HCT116 (cell line): ENCODE measurements at regions not wholly inside any gene's neighbourhood (a gene's known extent, or its start where the extent isn't known, plus 50 kb on each side); places are given as distances from the start of the nearest gene placed in this dataset.

Experiments used
- ATAC-seq: fragments of 200-7000 bp; cut with Tn5 transposase; 2 replicates; pipeline ENCODE4 v1.9.1; 2020; ENCODE audit warnings: mild to moderate bottlenecking, moderate library complexity
- BruUV-seq: library from RNA; stranded (reverse); fragments of 400-500 nt; replicated peaks from 2 replicates; lab custom pipeline; 2021; lab: Mats Ljungman, UMichigan
- CTCF ChIA-PET: fragments of 300-600 bp; sonication (Branson Sonifier 250); formaldehyde crosslinking; loops from one replicate; lab custom pipeline; 2021; ENCODE audit warnings: antibody characterized with exemption; lab: Charles Lee
- POLR2A ChIA-PET: fragments of 300-600, 350-600 bp; sonication (Branson Sonifier 250); formaldehyde crosslinking; loops from one replicate; lab custom pipeline; 2021; ENCODE audit warnings: antibody characterized with exemption; lab: Charles Lee
- RAD21 ChIA-PET, 2 experiments: fragments of 300-600 bp; sonication (Branson Sonifier 250); formaldehyde crosslinking; loops; one replicate each; lab custom pipeline; 2023; ENCODE audit warnings: low total read pairs in 2 of 2; ENCODE audit not compliant: uncharacterized antibody in 2 of 2, unreplicated experiment in 2 of 2, low non-redundant PET in 1 of 2; lab: Charles Lee
- DNase-seq: peaks from one replicate; pipeline ENCODE4 v3.0.0-alpha.2; 2010; ENCODE audit warnings: low read depth, low spot score
- H2AFZ ChIP-seq: fragments of 200-600 bp; shearing (Covaris generic), sonication (generic); 2 replicates; pipeline ENCODE4 v1.6.1; 2017; ENCODE audit warnings: low read depth, mixed run types, mixed read lengths, antibody characterized with exemption, low read length; ENCODE audit not compliant: poor library complexity, severe bottlenecking
- H3K27ac ChIP-seq: 2 replicates; pipeline ENCODE4 v1.5.1; 2012; ENCODE audit warnings: low read depth, low read length
- H3K27me3 ChIP-seq: fragments of 200-600 bp; sonication (generic); 2 replicates; pipeline ENCODE4 v1.6.1; 2016; ENCODE audit warnings: mixed run types, low read length, mixed read lengths; ENCODE audit not compliant: insufficient read depth
- H3K36me3 ChIP-seq, 2 experiments: fragments of 200-500 bp in 1 of 2; fragments of 200-600 bp in 1 of 2; sonication (Bioruptor generic) in 1 of 2; sonication (generic) in 1 of 2; 2 replicates each; pipeline versions ENCODE4 v1.5.1 to v1.6.1; 2014 to 2016; ENCODE audit warnings: low read length in 2 of 2, inconsistent platforms in 1 of 2, mixed read lengths in 1 of 2, mixed run types in 1 of 2; ENCODE audit not compliant: insufficient read depth in 2 of 2, control insufficient read depth in 1 of 2
- H3K4me1 ChIP-seq, 2 experiments: fragments of 200-600 bp in 1 of 2; sonication (generic) in 1 of 2; 2 replicates each; pipeline versions ENCODE4 v1.5.1 to v1.6.1; 2012 to 2017; ENCODE audit warnings: low read length in 2 of 2, inconsistent platforms in 1 of 2, mild to moderate bottlenecking in 1 of 2, mixed read lengths in 1 of 2, mixed run types in 1 of 2, moderate library complexity in 1 of 2; ENCODE audit not compliant: insufficient read depth in 2 of 2, control insufficient read depth in 1 of 2
- H3K4me2 ChIP-seq: fragments of 200-600 bp; sonication (generic); 2 replicates; pipeline ENCODE4 v1.6.1; 2017; ENCODE audit warnings: mixed run types, low read length, mixed read lengths
- H3K4me3 ChIP-seq, 2 experiments: fragments of 200-600 bp in 1 of 2; sonication (generic) in 1 of 2; replicated peaks in 1 of 2; 2 replicates each; pipeline ENCODE4 v1.5.1; 2011 to 2016; ENCODE audit warnings: low read length in 2 of 2, control low read depth in 1 of 2, low read depth in 1 of 2, mild to moderate bottlenecking in 1 of 2, mixed read lengths in 1 of 2, mixed run types in 1 of 2
- H3K79me2 ChIP-seq: fragments of 200-600 bp; sonication (generic); 2 replicates; pipeline ENCODE4 v1.6.1; 2017; ENCODE audit warnings: mild to moderate bottlenecking, mixed run types, low read length, moderate library complexity, mixed read lengths; ENCODE audit not compliant: insufficient read depth
- H3K9ac ChIP-seq: fragments of 200-600 bp; sonication (generic); 2 replicates; pipeline ENCODE4 v1.6.1; 2016; ENCODE audit warnings: low read length, mixed read lengths
- H3K9me2 ChIP-seq: fragments of 200-600 bp; sonication (generic), shearing (Covaris generic); 2 replicates; pipeline ENCODE4 v1.6.1; 2017; ENCODE audit warnings: mixed run types, mild to moderate bottlenecking, moderate library complexity; ENCODE audit not compliant: insufficient read depth
- H3K9me3 ChIP-seq, 2 experiments: fragments of 200-500 bp in 1 of 2; fragments of 200-600 bp in 1 of 2; sonication (Bioruptor generic) in 1 of 2; sonication (generic) in 1 of 2; 2 replicates each; pipeline ENCODE4 v1.6.1; 2014 to 2017; ENCODE audit warnings: low read length in 2 of 2, mixed read lengths in 2 of 2, inconsistent platforms in 1 of 2, low read depth in 1 of 2, mild to moderate bottlenecking in 1 of 2, mixed run types in 1 of 2, moderate library complexity in 1 of 2; ENCODE audit not compliant: control insufficient read depth in 1 of 2, insufficient read depth in 1 of 2
- H4K20me1 ChIP-seq: fragments of 200-600 bp; sonication (generic), shearing (Covaris generic); 2 replicates; pipeline ENCODE4 v1.6.1; 2017; ENCODE audit warnings: mixed run types, mild to moderate bottlenecking, moderate library complexity; ENCODE audit not compliant: insufficient read depth
- CBX3 ChIP-seq: IDR thresholded peaks from 2 replicates; pipeline ENCODE4 v1.6.1; 2012; ENCODE audit warnings: low read depth
- CEBPB ChIP-seq: IDR thresholded peaks from 2 replicates; pipeline ENCODE4 v1.6.1; 2012; ENCODE audit warnings: low read depth
- CTCF ChIP-seq, 3 experiments: fragments of 200-600 bp in 1 of 3; sonication (generic) in 1 of 3; IDR thresholded peaks in 2 of 3; conservative IDR thresholded peaks in 1 of 3; 2 replicates each; pipeline ENCODE4 v1.5.1; 2012 to 2017; ENCODE audit warnings: low read depth in 2 of 3, low read length in 2 of 3, antibody characterized with exemption in 1 of 3, borderline replicate concordance in 1 of 3, control low read depth in 1 of 3, mild to moderate bottlenecking in 1 of 3, mixed read lengths in 1 of 3, mixed run types in 1 of 3, moderate library complexity in 1 of 3; ENCODE audit not compliant: insufficient read depth in 1 of 3
- FOSL1 ChIP-seq: IDR thresholded peaks from 2 replicates; pipeline ENCODE4 v1.6.1; 2012; ENCODE audit warnings: low read depth
- JUND ChIP-seq: IDR thresholded peaks from 2 replicates; pipeline ENCODE4 v1.6.1; 2012
- POLR2AphosphoS5 ChIP-seq: IDR thresholded peaks from 2 replicates; pipeline ENCODE4 v1.6.1; 2011; ENCODE audit warnings: mild to moderate bottlenecking, low read depth, low read length, moderate library complexity
- RAD21 ChIP-seq: IDR thresholded peaks from 2 replicates; pipeline ENCODE4 v1.6.1; 2012; ENCODE audit warnings: low read depth, mild to moderate bottlenecking
- SIN3A ChIP-seq: IDR thresholded peaks from 2 replicates; pipeline ENCODE4 v1.6.1; 2012; ENCODE audit warnings: low read depth
- SRF ChIP-seq: IDR thresholded peaks from 2 replicates; pipeline ENCODE4 v1.6.1; 2012; ENCODE audit warnings: low read depth
- ZFX ChIP-seq: fragments of 450-650 bp; IDR thresholded peaks from 2 replicates; pipeline ENCODE4 v1.6.1; 2017
- ZNF274 ChIP-seq: fragments of 200-500 bp; sonication (Bioruptor generic); IDR thresholded peaks from 2 replicates; pipeline ENCODE4 v1.6.1; 2014; ENCODE audit warnings: mild to moderate bottlenecking, low read depth, low read length, inconsistent platforms
- intact Hi-C: fragments of 100-400 bp; cut with micrococcal nuclease; formaldehyde crosslinking; loops from 2 replicates; pipeline ENCODE4 v1.10.0; 2022
- TF ChIP-seq, protein P1 (sequence below): IDR thresholded peaks from 2 replicates; pipeline ENCODE4 v1.6.1; 2011; ENCODE audit warnings: mild to moderate bottlenecking, low read length, moderate library complexity; ENCODE audit not compliant: insufficient replicate concordance; ENCODE audit errors: extremely low read depth

DNA sequence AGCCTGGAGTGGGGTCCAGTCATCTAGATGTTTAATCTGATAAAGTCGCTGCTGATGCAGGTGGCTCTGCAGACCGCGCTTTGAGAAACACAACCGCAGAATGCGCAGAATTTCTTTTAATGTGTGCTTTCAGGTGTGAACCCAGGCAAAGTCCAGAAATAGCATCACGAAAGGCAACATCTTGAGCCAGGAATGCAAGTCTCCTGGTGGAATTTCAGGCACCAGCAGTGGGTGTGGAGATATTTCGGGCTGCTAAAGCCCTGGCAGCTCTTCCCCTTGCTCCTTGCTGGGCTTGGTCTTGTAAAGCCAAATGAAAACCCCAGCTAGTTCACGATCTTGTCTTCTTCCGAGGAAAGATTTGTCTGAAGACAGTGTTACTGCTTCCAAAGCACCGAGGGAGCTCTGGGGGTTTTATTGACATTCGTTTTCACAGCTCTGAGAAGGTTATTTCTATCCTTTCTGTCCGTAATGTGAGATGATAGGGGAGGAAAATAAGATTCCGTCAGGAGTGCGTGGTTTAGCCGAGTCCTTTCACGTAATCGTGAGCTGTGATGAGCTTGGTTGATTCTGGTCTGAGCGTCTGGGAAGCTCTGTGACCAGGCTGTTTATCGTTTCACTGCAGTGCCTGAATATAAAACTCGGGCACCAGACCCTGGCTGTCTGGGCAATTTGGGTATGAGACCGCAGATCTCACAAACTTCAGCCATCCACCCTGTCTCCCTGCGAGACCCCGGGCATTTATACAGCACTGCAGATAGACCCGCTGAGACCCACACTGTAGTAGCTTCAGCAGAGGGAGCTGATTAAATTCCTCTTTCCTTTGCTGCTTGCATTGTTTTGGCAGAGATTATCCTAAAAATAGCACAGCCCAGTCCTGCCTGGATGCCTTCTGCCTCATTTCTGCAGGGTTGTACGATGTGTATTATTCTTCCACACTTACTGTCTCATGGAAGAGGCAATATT lies 67.0 kb upstream of the SLC25A26 start:
- no peak overlapping the region for H3K4me2 ChIP-seq
- no peak overlapping the region for H3K4me3 ChIP-seq
- no peak overlapping the region for H2AFZ ChIP-seq
- RAD21 ChIA-PET: interaction anchor here in 1 of 2 experiments (0.6 kb wide), 1 partner anchor 15 kb away, joined by 4 read pairs; no protein-coding TSS in a partner anchor
- no peaks in the 10 kb centered on the region for H4K20me1 ChIP-seq
- H3K4me1 ChIP-seq: no peaks in the 10 kb centered on the region
- peaks cover 29% of the 10 kb centered on the region for H3K27me3 ChIP-seq
- intact Hi-C loops: no loop called here
- CTCF ChIA-PET: no interaction called here
- no peak overlapping the region for H3K27ac ChIP-seq
- H3K9me2 ChIP-seq: no peaks in the 10 kb centered on the region
- no peaks in the 10 kb centered on the region for H3K9me3 ChIP-seq
- TF ChIP-seq POLR2AphosphoS5 (no peak), SIN3A (no peak), FOSL1 (no peak), JUND (no peak), CTCF (IDR thresholded peaks at IDR 0.05 in 2 of 3, conservative IDR thresholded peaks at IDR 0.05 in 1 of 3; ENCODE audit: borderline replicate concordance in 1 of 3, insufficient read depth in 1 of 3, low read depth in 2 of 3, low read length in 2 of 3) (no peak), ZFX (no peak), CEBPB (no peak), CBX3 (no peak), ZNF274 (no peak), RAD21 (no peak), SRF (no peak)
- TF ChIP-seq, protein P1, sequence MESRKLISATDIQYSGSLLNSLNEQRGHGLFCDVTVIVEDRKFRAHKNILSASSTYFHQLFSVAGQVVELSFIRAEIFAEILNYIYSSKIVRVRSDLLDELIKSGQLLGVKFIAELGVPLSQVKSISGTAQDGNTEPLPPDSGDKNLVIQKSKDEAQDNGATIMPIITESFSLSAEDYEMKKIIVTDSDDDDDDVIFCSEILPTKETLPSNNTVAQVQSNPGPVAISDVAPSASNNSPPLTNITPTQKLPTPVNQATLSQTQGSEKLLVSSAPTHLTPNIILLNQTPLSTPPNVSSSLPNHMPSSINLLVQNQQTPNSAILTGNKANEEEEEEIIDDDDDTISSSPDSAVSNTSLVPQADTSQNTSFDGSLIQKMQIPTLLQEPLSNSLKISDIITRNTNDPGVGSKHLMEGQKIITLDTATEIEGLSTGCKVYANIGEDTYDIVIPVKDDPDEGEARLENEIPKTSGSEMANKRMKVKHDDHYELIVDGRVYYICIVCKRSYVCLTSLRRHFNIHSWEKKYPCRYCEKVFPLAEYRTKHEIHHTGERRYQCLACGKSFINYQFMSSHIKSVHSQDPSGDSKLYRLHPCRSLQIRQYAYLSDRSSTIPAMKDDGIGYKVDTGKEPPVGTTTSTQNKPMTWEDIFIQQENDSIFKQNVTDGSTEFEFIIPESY: no peak
- no TSS peak for BruUV-seq
- H3K36me3 ChIP-seq: no peaks in the 10 kb centered on the region
- no peaks in the 10 kb centered on the region for H3K79me2 ChIP-seq
- ATAC-seq (no peak), DNase-seq (no peak)
- POLR2A ChIA-PET: no interaction called here
- no peak overlapping the region for H3K9ac ChIP-seq
